Liver (tissue), 8 donors: ENCODE measurements at regions not wholly inside any gene's neighbourhood (a gene's known extent, or its start where the extent isn't known, plus 50 kb on each side); places are given as distances from the start of the nearest gene placed in this dataset.

Experiments used
- DNase-seq: peaks from one replicate; pipeline ENCODE4 v3.0.0-alpha.2; 2017; ENCODE audit warnings: low spot score
- H3K27ac ChIP-seq, 2 donors: one replicate each; pipeline ENCODE4 v1.7.0; 2013; ENCODE audit warnings: inconsistent platforms in 2 of 2, low read length in 2 of 2, control low read depth in 1 of 2, low read depth in 1 of 2, mild to moderate bottlenecking in 1 of 2
- H3K27me3 ChIP-seq, 4 donors: one replicate each; pipeline versions ENCODE4 v1.6.1 to v1.7.0; 2013; ENCODE audit warnings: low read length in 3 of 4, inconsistent platforms in 1 of 4, mild to moderate bottlenecking in 1 of 4, moderate library complexity in 1 of 4; ENCODE audit not compliant: control insufficient read depth in 4 of 4, insufficient read depth in 4 of 4
- H3K36me3 ChIP-seq, 4 donors: one replicate each; pipeline versions ENCODE4 v1.6.1 to v1.7.0; 2013; ENCODE audit warnings: low read length in 3 of 4, mild to moderate bottlenecking in 3 of 4, low read depth in 1 of 4, moderate library complexity in 1 of 4; ENCODE audit not compliant: control insufficient read depth in 4 of 4, insufficient read depth in 3 of 4
- H3K4me1 ChIP-seq, 4 donors: one replicate each; pipeline versions ENCODE4 v1.6.1 to v1.7.0; 2013; ENCODE audit warnings: low read length in 3 of 4, mild to moderate bottlenecking in 3 of 4, moderate library complexity in 1 of 4; ENCODE audit not compliant: control insufficient read depth in 4 of 4, insufficient read depth in 4 of 4
- H3K4me3 ChIP-seq, 3 donors: one replicate each; pipeline versions ENCODE4 v1.6.1 to v1.7.0; 2013; ENCODE audit warnings: low read length in 3 of 3, control low read depth in 1 of 3, low read depth in 1 of 3, mild to moderate bottlenecking in 1 of 3
- H3K9ac ChIP-seq, 2 donors: one replicate each; pipeline ENCODE4 v1.7.0; 2013; ENCODE audit warnings: low read length in 2 of 2, mild to moderate bottlenecking in 2 of 2, moderate library complexity in 2 of 2, control low read depth in 1 of 2, low read depth in 1 of 2
- H3K9me3 ChIP-seq, 4 donors: one replicate each; pipeline versions ENCODE4 v1.6.1 to v1.7.0; 2013; ENCODE audit warnings: low read length in 3 of 4; ENCODE audit not compliant: control insufficient read depth in 4 of 4
- CTCF ChIP-seq: fragments of 150-350 bp; IDR thresholded peaks from 2 replicates; pipeline ENCODE4 v1.5.1; 2017; ENCODE audit warnings: improper control_type of control experiment, low read depth, low read length; ENCODE audit not compliant: missing input control
- EGR1 ChIP-seq, 2 donors: IDR thresholded peaks; 2 replicates each; pipeline ENCODE4 v1.6.1; 2016 to 2018; ENCODE audit warnings: antibody characterized with exemption in 2 of 2, low read depth in 2 of 2
- FOXA1 ChIP-seq: IDR thresholded peaks from 2 replicates; pipeline ENCODE4 v1.6.1; 2016; ENCODE audit warnings: antibody characterized with exemption
- JUND ChIP-seq, 2 donors: IDR thresholded peaks; 2 replicates each; pipeline ENCODE4 v1.6.1; 2016; ENCODE audit warnings: antibody characterized with exemption in 2 of 2
- NR2F2 ChIP-seq: IDR thresholded peaks from 2 replicates; pipeline ENCODE4 v1.6.1; 2016; ENCODE audit warnings: antibody characterized with exemption
- RAD21 ChIP-seq, 2 donors: IDR thresholded peaks; 2 replicates each; pipeline ENCODE4 v1.6.1; 2016; ENCODE audit warnings: antibody characterized with exemption in 2 of 2, mild to moderate bottlenecking in 2 of 2
- SP1 ChIP-seq: IDR thresholded peaks from 2 replicates; pipeline ENCODE4 v1.6.1; 2018; ENCODE audit warnings: antibody characterized with exemption, mild to moderate bottlenecking
- TAF1 ChIP-seq: conservative IDR thresholded peaks from 2 replicates; pipeline ENCODE4 v1.6.1; 2016; ENCODE audit warnings: antibody characterized with exemption, mild to moderate bottlenecking
- YY1 ChIP-seq: IDR thresholded peaks from 2 replicates; pipeline ENCODE4 v1.6.1; 2016; ENCODE audit warnings: antibody characterized with exemption, mild to moderate bottlenecking
- WGBS: extraction: QIAGEN DNeasy Blood & Tissue Kit; methylation state at CpG from one replicate; pipeline ENCODE4 v1.1.7; 2013; 5-methylcytosine and 5-hydroxymethylcytosine counted together
- TF ChIP-seq, protein P1 (sequence below): IDR thresholded peaks from 2 replicates; pipeline ENCODE4 v1.6.1; 2016; ENCODE audit warnings: antibody characterized with exemption
- TF ChIP-seq, protein P2 (sequence below): IDR thresholded peaks from 2 replicates; pipeline ENCODE4 v1.6.1; 2016; ENCODE audit warnings: antibody characterized with exemption, mild to moderate bottlenecking
- TF ChIP-seq, protein P3 (sequence below): IDR thresholded peaks from 2 replicates; pipeline ENCODE4 v1.6.1; 2016; ENCODE audit warnings: antibody characterized with exemption
- donor health status: healthy.
- donor health status: healthy.
- donor health status: healthy.
- donor health status: healthy.
- donor health status: healthy.

DNA sequence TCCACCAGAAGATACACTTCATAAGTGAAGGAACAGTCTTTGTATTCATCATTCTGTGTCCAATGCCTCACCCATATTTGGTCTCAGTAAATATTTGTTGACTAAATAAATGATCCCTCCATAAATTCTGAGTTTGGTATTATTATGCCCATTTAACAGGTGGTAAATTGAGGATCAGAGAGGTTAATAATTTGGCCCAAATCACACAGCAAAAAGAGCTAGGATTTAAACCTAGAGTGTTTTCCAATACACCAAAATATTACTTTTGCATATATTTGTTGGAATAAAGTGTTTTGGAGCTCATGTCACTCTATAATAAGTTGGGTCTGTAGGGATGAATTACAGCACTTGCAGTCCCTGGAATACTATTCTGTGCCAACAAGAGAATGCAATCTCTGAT, 470.3 kb downstream of the ARHGEF28 start:
- Histone ChIP-seq H3K27me3 (no peaks in the 10 kb centered on the region), H3K27ac (no peak overlapping the region), H3K4me3 (no peak overlapping the region), H3K9ac (no peak overlapping the region), H3K4me1 (peaks cover 0 to 2% (median 0%) of the 10 kb centered on the region in 4 donors), H3K9me3 (peaks cover 0 to 8% (median 4%) of the 10 kb centered on the region in 4 donors), H3K36me3 (no peaks in the 10 kb centered on the region)
- DNase-seq = no peak
- TF ChIP-seq, protein P1, sequence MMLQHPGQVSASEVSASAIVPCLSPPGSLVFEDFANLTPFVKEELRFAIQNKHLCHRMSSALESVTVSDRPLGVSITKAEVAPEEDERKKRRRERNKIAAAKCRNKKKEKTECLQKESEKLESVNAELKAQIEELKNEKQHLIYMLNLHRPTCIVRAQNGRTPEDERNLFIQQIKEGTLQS = no peak
- no peak for TF ChIP-seq SP1
- TF ChIP-seq TAF1 = no peak
- TF ChIP-seq EGR1 (IDR thresholded peaks at IDR 0.05; ENCODE audit: low read depth in 2 of 2) = no peak
- no peak for TF ChIP-seq JUND (IDR thresholded peaks at IDR 0.05)

GRCh38 chr5:74095871-74096270, 469.9 kb downstream of the ARHGEF28 start:
- TF ChIP-seq CTCF (no peak), YY1 (no peak), TAF1 (no peak), SP1 (no peak), EGR1 (IDR thresholded peaks at IDR 0.05; ENCODE audit: low read depth in 2 of 2) (no peak), NR2F2 (no peak), RAD21 (IDR thresholded peaks at IDR 0.05) (no peak), FOXA1 (no peak)
- TF ChIP-seq, protein P2, sequence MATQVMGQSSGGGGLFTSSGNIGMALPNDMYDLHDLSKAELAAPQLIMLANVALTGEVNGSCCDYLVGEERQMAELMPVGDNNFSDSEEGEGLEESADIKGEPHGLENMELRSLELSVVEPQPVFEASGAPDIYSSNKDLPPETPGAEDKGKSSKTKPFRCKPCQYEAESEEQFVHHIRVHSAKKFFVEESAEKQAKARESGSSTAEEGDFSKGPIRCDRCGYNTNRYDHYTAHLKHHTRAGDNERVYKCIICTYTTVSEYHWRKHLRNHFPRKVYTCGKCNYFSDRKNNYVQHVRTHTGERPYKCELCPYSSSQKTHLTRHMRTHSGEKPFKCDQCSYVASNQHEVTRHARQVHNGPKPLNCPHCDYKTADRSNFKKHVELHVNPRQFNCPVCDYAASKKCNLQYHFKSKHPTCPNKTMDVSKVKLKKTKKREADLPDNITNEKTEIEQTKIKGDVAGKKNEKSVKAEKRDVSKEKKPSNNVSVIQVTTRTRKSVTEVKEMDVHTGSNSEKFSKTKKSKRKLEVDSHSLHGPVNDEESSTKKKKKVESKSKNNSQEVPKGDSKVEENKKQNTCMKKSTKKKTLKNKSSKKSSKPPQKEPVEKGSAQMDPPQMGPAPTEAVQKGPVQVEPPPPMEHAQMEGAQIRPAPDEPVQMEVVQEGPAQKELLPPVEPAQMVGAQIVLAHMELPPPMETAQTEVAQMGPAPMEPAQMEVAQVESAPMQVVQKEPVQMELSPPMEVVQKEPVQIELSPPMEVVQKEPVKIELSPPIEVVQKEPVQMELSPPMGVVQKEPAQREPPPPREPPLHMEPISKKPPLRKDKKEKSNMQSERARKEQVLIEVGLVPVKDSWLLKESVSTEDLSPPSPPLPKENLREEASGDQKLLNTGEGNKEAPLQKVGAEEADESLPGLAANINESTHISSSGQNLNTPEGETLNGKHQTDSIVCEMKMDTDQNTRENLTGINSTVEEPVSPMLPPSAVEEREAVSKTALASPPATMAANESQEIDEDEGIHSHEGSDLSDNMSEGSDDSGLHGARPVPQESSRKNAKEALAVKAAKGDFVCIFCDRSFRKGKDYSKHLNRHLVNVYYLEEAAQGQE = no peak
- 79% methylated on average over 5 of the region's 5 CpGs for WGBS

DNA sequence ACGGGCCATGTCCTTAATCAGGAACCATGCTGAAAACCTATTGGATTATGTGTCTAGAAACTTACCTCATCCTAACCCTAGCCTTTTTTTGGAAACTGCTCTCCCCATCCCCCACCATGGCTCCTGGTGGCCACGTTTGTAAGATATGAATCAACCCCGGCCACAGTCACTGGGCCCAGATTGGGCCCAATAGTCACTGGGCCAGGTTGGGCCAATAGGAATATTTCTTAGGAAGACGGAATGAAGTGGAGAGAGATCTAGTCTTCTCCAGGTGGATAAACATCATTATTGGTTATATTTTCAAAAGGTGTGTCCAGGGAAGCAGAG, 468.7 kb downstream of the ARHGEF28 start:
- no peak for DNase-seq
- WGBS = 87% methylated on average over 4 of the region's 4 CpGs
- Histone ChIP-seq H3K4me3 (no peak overlapping the region), H3K36me3 (no peaks in the 10 kb centered on the region), H3K27ac (no peak overlapping the region), H3K27me3 (no peaks in the 10 kb centered on the region), H3K9me3 (peaks cover 0 to 6% (median 3%) of the 10 kb centered on the region in 4 donors), H3K9ac (no peak overlapping the region), H3K4me1 (peaks cover 0 to 2% (median 0%) of the 10 kb centered on the region in 4 donors)
- TF ChIP-seq, protein P1 = no peak
- TF ChIP-seq, protein P3, sequence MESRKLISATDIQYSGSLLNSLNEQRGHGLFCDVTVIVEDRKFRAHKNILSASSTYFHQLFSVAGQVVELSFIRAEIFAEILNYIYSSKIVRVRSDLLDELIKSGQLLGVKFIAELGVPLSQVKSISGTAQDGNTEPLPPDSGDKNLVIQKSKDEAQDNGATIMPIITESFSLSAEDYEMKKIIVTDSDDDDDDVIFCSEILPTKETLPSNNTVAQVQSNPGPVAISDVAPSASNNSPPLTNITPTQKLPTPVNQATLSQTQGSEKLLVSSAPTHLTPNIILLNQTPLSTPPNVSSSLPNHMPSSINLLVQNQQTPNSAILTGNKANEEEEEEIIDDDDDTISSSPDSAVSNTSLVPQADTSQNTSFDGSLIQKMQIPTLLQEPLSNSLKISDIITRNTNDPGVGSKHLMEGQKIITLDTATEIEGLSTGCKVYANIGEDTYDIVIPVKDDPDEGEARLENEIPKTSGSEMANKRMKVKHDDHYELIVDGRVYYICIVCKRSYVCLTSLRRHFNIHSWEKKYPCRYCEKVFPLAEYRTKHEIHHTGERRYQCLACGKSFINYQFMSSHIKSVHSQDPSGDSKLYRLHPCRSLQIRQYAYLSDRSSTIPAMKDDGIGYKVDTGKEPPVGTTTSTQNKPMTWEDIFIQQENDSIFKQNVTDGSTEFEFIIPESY = no peak

More at GRCh38 chr5:74095871-74096270, 469.9 kb downstream of the ARHGEF28 start:
- no peak overlapping the region for H3K27ac ChIP-seq
- H3K27me3 ChIP-seq = no peaks in the 10 kb centered on the region
- H3K4me3 ChIP-seq = no peak overlapping the region
- no peak overlapping the region for H3K9ac ChIP-seq
- DNase-seq = no peak
- no peaks in the 10 kb centered on the region for H3K36me3 ChIP-seq
- H3K9me3 ChIP-seq = peaks cover 0 to 8% (median 4%) of the 10 kb centered on the region in 4 donors
- H3K4me1 ChIP-seq = peaks cover 0 to 2% (median 0%) of the 10 kb centered on the region in 4 donors
